ENCODE measurements at regions not wholly inside any gene's neighbourhood (a gene's known extent, or its start where the extent isn't known, plus 50 kb on each side); places are given as distances from the start of the nearest gene placed in this dataset.
"Not testable (repeated sequence)": the region's sequence is repeated elsewhere in the genome, so short reads cannot be mapped to it uniquely, and the experiment has no call there.

DNA sequence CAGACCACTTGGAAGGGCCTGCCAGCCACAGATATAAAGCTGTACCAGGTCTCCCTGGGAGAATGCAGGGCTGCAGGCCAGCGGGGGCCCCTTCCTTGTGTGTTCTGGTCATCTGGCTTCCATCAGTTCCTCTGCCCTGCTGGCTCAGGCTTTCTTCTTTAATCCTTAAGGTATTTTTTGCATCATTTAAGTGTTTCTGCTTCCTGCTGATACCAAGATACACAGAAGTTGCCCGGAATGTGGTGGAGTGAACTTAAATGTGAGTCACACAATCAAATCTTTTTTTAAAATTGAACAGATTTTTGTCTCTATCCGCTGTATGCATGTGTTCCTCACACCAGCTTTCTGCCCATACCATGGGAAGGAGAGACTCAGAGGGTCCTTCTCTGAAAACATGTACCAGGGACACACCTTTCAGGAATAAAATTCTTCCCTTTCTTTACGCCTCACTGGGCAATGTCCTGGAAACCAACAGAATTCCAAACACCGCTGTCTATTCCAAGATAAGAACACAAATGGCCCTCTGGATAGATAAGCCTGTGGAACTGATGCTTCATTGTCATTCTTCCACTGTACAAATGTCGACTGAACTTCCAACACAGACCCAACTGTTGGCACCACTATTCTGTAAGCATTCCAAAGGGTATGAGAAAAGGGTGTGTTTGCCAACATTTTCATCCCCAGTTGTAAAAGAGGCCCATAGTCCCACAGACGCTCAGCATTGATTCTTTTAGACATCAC, 206.2 kb upstream of the MYLIP start:
- DNase-seq, result no peak

DNA sequence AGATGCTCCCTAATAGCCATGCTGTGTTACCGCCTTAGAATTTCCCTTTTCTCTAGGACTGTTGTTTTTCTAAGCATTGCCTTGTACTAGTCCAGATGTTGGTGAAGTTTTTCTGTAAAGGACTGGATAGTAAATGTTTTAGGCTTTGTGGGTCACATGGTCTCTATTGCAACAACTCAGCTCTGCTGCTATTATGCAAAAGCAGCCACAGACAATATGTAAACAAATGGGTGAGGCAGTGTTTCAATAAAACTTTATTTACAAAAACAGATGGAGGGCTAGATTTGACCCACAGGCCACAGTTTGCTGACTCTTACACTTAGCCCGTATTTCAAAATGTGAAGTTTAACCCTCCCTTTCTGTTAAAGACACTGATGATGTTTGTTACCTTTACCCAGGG, 207.6 kb upstream of the MYLIP start:
- no peak for DNase-seq

DNA sequence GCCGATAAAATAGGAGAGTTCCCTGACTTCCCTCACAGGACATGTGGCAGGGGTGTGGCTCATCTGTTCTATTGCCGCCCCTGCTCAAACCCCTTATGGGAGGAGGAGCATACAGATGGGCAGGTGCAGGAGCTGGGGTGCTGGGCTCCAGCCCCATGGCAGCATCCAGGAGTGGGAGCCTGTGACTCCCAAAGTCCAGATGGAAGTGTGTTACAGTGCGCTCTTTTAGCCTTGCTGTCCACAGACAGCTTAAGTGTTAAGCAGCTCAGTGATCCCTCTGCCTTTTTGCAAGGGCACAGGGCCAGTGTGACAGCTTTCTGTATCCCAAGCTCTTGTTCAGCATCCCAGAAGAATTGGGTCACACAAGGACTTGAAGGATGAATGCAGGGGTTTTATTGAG, 212.3 kb upstream of the MYLIP start:
- DNase-seq, result no peak

DNA sequence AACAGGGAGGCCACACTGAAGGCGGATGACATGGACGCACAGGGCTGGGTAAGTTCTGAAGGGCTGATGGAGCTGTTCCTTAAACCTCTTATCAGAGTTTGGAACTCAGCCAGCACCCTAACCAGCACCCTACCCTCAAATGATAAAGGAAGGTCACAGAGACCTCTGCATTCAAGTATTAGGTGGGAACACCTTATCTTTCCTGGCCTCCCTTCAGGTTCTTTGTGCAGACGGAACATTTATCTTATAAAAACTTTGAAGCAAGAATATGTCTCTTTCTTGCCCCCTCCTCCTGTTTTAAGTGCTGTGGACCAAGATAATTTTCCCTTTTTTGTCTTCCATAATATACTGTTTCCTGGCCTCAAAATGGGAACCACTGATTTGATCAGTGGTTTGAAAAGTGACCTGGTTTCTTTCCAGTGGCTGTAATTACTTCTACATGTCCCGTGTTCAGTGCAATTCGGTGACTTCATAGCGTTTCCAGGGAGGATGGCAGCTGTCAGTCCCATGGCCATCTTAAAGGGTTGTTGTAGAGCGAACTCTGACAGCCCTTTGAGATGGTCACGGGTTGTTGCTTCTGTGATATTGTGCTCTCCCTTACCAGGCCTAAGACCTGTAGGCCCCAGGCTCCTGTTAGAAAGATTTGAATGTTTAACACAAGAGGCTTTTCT, 213.2 kb upstream of the MYLIP start:
- DNase-seq, result no peak

DNA sequence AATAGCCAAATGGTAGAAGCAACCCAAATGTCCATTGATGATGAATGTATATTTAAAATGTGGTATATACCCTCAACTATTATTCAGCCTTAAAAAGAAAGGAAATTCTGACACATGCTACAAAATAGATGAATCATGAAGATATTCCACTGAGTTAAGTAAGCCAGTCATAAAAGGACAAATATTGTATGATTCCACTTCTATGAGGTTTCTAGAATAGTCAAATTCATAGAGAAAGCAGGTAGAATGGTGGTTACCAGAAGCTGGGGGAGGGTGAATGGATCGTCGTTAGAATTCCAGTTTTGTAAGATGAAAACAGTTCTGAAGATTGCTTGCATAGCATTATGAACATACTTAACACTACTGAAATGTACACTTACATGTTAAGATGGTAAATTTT, 214.3 kb upstream of the MYLIP start:
- no peak for DNase-seq

DNA sequence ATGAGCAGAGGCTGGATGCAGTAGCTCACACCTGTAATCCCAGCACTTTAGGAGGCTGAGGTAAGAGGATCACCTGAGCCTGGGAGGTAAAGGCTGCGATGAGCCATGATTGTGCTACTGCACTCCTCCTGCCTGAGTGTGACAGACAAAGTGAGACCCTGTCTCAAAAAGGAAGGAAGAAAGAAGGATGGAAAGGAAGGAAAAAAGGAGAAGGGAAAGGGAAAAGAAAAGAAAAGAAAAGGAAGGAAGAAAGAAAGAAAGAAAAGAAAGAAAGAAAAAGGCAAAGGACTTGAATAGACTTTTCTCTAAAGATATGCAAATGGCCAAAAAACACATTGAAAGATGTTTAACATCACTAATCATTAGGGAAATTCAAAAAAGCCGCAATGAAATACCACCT, 215.3 kb upstream of the MYLIP start:
- no peak for DNase-seq

DNA sequence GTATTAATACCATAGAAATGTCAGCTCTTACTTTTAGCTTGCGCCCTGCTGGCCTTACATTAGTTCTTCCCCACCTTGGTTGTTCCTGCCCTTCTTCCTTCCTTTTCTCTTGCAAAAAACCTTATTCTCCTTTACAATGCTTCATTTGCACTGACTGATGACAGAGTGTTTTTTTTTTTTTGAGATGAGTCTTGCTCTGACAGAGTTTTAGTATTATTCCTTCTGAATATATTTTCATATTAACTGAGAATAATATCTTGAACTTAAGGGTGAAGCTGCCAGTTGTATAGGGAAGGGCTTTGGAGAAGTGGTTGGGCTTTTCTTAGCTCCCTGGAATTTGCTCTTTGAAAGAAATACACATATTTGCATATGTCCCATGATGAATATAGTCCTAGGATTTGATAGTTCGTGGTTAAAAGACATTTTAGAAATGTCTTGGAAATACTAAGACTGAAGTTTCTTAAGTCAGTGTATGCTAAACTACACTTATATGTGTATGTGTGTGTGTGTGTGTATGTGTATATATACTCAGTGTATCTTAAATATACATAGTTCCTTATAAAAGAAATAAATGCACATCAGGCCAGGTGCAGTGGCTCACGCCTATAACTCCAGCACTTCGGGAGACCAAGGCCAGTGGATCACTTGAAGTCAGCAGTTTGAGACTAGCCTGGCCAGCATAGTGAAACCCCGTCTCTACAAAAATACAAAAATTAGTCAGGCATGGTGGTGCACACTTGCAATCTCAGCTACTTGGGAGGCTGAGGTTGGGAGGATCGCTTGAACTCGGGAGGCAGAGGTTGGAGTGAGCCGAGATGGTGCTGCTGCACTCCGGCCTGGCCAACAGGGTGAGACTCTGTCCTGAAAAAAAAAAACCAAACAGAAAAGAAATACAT, 216.1 kb upstream of the MYLIP start:
- DNase-seq, result no peak

DNA sequence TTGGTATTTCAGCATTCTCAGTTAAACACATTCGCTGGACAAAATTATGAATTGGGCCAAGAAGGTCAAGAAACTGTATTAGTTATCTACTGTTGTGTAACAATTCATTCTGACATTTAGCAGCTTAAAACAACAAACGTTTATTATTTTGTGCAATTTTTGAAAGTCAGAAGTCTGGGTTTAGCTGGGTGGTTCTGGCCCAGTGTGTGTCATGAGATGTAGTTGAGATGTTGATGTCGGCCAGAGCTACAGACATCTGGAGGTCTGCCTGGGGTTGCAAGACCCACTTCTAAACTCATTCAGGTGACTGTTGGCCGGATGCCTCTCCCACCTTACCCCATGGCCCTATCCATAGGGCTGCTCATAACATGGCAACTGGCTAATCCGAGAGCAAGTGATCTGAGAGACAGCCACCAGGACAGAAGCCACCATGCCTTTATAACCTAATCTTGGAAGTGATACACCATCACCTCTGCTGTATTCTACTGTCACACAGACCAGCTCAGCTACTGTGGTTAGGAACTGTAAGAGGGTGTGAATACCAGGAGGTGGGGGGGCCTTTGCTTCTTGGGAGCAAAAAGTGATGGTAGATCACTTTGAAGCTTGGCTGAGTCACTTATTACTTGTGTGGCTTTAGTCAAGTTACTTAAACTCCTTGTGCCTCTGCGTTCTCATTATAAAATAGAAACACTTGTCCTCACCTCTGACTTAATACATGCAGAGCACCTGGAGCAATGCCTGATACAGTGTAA, 217.0 kb upstream of the MYLIP start:
- no peak for DNase-seq

DNA sequence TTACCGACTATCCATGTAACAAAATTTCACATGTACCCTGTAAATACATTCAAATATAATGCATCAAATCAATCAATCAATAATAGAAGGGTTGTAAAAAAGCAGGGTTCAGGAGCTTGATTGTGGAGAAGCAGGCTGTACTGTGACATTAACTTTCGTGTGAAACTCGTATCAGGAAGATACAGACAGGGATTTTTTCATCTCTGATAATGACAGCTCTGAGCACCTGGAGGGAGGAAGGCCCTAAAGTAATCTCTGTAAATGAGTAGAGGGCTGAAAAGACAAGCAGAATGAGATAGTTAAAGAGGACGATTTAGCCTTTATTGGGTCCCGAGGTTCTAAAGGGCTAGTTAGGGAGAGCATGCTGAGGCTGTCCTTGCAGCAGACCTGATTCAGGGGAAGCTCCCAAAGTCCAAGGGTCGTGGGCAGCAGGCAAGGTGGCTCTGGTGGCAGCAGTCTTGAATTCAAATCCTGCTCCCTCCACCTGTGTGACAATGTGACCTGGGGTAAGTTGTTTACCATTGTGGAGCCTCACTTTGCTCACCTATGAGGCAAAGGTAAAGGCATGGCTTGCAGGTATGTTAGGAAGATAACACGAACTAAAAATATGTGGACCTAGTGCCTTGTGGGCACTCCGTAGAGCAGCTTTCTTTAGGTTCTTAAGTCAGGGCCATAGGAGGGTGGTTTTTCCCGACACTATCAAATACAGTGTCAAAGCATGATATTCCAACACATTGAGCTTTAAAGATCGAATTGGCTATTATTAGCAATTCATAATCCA, 219.4 kb upstream of the MYLIP start:
- no peak for DNase-seq

DNA sequence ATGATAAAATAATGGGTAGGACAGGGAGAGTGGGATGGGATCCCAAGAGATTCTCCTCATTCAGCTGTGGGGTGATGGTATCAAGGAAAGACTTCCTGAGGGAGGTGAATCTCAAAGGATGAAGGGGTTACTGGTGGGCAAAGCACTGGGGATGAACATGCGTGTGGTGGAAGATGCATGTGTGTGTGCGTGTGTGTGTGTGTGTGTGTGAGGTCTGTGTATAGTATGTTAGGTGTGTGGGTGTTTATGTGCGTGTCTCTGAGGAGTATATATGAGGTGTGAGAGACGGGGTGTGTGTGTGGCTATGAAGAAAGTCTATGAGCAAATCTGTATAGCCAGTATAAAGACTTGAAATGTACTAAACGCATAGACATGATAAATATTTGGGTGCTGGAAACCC, 220.0 kb upstream of the MYLIP start:
- DNase-seq, result no peak

DNA sequence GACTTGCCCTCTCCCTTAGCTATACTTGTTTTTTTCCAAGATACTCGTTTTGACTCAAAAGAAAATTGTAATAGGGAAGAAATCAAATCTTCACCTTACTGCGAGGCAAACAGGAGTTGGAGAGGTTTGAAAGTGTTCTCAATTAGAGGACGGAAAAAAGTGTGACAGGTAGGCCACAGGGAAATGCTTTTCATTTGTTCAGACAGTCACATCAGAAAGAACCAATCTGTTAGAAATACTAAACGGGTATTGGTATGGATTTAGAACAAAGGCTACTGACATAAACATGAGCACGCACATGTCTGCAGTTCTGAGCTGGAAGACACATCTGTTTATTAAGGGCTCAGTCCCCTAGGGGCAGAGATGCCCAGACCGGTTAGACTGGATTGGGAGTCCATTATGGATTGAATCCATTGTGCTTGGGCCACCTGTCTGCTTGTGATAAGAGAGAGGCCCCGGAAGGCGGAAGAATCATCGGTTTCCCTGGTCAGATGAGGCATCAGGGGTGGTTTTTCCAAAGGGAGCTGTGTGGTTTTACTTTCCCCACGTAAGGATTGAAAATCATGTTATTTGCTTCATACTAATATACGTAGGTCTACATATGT, 220.9 kb upstream of the MYLIP start:
- no peak for DNase-seq

DNA sequence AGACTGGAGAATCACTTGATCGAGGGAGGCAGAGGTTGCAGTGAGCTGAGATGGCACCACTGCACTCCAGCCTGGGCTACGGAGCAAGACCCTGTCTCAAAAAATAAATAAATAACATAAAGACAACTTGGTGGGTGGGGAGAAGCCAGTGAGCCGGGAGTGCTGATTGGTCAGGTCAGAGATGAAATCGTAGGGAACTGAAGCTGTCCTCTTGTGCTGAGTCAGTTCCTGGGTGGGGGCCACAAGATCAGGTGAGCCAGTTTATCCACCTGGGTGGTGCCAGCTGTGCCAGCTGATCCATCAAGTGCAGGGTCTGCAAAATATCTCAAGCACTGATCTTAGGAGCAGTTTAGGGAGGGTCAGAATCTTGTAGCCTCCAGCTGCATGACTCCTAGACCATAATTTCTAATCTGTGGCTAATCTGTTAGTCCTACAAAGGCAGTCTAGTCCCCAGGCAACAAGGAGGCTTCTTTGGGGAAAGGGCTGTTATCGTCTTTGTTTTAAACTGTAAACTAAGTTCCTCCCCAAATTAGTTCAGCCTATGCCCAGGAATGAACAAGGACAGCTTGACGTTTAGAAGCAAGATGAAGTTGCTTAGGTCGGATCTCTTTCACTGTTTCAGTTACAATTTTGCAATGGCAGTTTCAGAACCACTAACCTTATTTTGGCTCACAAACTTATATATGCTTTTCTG, 221.5 kb upstream of the MYLIP start:
- not testable (repeated sequence) for DNase-seq

DNA sequence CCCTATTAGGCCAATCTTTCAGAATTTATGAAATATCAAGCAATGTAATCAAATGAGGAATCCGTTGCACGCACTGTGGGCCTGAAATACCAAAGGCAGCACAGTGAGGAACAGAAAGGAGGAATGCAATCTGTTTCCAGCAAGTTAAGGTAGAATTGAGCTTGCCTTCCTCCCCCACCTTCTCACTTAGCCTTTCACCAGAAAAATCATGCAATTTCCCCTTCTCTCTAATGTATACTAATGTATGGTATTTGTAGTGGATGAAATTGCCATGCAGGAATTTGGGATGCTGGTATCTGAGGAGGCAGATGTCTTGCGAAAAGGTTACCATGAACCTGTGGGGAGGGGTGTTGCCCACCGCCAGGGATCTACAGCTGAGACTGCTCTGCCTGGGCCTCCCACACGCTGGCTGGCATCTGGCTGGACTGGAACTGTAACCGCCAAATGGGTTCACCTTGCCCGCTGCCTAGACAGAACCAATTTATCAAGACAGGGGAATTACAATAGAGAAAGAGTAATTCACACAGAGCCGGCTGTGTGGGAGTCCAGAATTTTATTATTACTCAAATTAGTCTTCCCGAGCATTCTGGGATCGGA, 222.4 kb upstream of the MYLIP start:
- DNase-seq, result no peak

DNA sequence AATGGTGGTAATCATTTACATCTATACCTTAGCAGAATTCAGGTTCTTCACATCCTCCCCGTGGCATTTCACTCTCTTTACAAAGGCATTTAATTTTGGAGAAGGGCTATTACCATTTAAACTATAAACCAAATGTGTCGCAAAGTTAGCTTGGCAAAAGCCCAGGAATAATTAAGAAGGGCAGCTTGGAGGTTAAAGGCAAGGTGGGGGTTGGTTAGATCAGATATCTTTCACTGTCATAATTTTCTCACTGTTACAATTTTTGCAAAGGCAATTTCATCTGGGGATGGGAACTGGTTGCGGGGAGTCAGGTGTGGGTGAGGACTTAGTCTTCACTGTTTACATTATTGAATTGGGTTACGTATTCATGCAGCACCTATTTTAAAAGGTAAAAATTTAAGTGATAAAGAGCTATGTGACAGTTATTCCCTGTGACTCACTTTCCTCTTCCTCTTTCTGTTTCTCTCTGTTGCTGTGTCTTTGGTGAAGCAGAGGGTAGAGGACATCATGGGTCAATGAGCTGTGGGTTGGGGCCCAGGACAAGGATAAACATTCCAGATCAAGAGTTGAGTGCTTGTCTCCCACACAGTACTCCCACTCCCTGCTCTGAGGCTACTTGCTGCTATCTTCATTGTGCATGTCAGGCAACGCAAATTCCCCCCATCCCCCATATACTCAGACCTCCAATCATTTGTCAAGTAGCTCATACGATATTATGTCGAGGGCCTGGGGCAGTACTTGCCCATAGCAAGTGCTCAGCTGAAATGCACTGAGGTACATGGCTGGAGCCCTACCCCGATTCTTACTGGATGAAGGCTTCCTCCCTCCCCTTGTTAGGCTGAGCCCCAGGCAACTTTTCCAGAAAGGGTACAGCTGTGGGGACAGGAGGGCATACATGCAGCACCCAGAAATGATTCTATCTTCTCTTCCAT, 223.1 kb upstream of the MYLIP start:
- no peak for DNase-seq

DNA sequence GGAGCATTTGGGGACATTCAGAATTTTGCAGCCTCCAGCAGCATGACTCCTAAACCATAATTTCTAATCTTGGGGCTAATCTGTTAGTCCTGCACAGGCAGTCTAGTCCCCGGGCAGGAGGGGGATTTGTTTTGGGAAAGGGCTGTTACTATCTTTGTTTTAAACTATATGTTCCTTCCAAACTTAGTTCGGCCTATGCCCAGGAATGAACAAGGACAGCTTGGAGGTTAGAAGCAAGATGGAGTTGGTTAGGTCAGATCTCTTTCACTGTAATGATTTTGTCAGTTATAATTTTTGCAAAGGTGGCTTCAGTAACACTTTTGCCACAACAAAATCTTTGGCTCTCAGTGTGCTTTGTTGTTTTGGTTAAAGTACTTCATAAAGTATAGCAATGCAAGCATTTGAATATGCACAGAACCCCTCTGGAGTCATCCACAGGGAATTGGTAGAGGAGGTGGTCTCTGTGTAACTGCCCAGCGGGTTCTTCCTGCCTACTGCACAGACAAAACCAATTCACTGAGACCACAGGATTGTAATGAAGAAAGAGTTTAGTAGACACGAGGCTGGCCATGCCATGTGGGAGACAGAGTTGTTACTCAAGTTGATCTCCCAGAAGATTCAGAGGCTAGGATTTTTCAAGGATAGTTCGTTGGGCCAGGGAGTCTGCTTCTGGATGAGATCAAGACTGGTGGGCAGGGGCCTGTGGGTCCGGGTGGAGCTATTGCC, 224.1 kb upstream of the MYLIP start:
- DNase-seq, result no peak

DNA sequence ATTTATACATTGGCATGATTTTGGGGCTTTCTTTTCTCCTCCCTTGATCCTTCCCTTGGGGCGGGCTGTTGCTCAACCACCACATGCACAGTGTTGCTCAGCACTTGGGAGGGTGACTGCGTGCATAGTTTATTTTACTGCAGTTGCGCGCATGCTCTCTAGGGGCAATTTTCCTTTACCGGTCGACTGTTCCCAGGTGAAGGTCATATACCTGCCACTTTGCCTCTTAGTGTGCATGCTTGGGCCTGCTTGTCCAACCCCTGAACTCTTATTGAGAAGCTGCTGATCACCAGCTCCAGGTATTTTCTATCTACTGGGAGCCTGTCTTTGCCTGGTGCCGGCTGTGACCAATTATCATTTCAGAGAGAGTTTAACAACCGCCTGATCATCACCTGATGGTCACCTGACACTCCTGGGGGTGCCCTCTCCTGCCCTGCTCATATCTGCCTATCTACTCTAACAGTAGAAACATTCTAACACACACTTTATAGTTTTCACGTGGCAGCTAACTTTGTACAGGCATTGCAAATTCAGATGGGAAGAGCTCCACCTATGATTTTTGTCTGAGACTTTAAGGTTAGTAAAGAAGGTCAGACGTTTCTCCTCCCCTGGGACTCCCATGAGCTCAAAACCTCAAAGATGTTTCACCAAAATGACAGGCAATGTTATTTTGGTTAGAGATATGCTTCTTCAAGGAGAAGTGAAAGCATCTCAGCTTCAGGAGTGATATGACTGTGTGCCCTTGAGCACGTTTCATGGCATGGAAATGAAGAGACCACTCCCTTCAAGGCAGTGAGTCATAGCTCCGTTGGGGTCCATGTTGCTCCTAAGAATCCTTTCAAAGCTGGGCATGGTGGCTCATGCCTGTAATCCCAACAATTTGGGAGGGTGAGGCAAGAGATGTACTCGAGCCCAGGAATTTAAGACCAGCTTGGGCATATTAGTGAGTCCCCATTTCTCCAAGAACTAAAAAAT, 227.5 kb upstream of the MYLIP start:
- DNase-seq, result no peak

DNA sequence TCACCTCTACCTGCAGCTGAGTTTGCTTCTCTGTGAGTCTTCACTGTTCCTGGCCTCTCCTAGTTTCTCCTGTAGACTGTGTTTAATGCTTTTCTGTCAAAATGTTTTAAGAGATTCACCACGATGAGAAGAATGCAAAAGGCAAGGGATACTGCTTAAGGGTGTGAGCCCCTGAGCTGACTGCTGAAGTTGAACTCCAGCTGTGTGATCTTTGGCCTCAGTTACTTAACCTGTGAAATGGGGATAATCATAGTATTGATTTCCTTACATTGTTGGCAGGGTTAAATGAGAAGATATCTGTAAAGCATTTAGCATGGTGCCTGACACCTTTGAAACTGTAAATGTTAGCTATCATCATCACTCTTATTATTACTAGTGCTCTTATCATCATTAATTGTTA, 230.2 kb upstream of the MYLIP start:
- no peak for DNase-seq
